ENCODE measurements at regions not wholly inside any gene's neighbourhood (a gene's known extent, or its start where the extent isn't known, plus 50 kb on each side); places are given as distances from the start of the nearest gene placed in this dataset.

GRCh38 chr13:34654647-34655046 lies 287.4 kb upstream of the NBEA start:
- no peak for TF ChIP-seq CTCF (IDR thresholded peaks at IDR 0.05)
- TF ChIP-seq POLR2A (IDR thresholded peaks at IDR 0.05), result no peak

Data from testis (tissue), 2 donors.